GM23338 (cell line): ENCODE measurements at regions not wholly inside any gene's neighbourhood (a gene's known extent, or its start where the extent isn't known, plus 50 kb on each side); places are given as distances from the start of the nearest gene placed in this dataset.

ENCODE experiments used
- ATAC-seq: fragments of 200-7000 bp; cut with Tn5 transposase; 3 replicates; pipeline ENCODE4 v1.9.1; 2020
- DNase-seq: peaks from one replicate; pipeline ENCODE4 v3.0.0-alpha.2; 2015; ENCODE audit warnings: low spot score
- H2AFZ ChIP-seq: fragments of 200-600 bp; sonication (generic); 2 replicates; pipeline ENCODE4 v1.8.0; 2016; ENCODE audit warnings: antibody characterized with exemption, mild to moderate bottlenecking, moderate library complexity
- H3F3A ChIP-seq: fragments of 200-600 bp; sonication (generic); replicated peaks from 2 replicates; pipeline ENCODE4 v1.8.0; 2017; ENCODE audit warnings: antibody characterized with exemption, mixed run types, low read depth
- H3K27ac ChIP-seq: fragments of 200-600 bp; sonication (generic); 2 replicates; pipeline ENCODE4 v1.6.1; 2016; ENCODE audit warnings: low read depth
- H3K27me3 ChIP-seq: fragments of 200-600 bp; sonication (generic); 2 replicates; pipeline ENCODE4 v1.8.0; 2016; ENCODE audit warnings: mild to moderate bottlenecking, mixed run types, moderate library complexity; ENCODE audit not compliant: insufficient read depth
- H3K36me3 ChIP-seq: fragments of 200-600 bp; sonication (generic); 2 replicates; pipeline ENCODE4 v1.8.0; 2016; ENCODE audit warnings: mild to moderate bottlenecking; ENCODE audit not compliant: insufficient read depth
- H3K4me1 ChIP-seq: fragments of 200-600 bp; sonication (generic); 2 replicates; pipeline ENCODE4 v1.8.0; 2016; ENCODE audit warnings: mild to moderate bottlenecking, moderate library complexity; ENCODE audit not compliant: insufficient read depth
- H3K4me2 ChIP-seq: fragments of 200-600 bp; sonication (generic); 2 replicates; pipeline ENCODE4 v1.7.1; 2017; ENCODE audit warnings: mixed run types
- H3K4me3 ChIP-seq: fragments of 200-600 bp; sonication (generic); 2 replicates; pipeline ENCODE4 v1.6.1; 2016; ENCODE audit warnings: mixed run types
- H3K79me2 ChIP-seq: fragments of 200-600 bp; sonication (generic); replicated peaks from 2 replicates; pipeline ENCODE4 v1.8.0; 2017; ENCODE audit warnings: mild to moderate bottlenecking; ENCODE audit not compliant: insufficient read depth
- H3K9me2 ChIP-seq: fragments of 200-600 bp; sonication (generic); 2 replicates; pipeline ENCODE4 v1.8.0; 2017; ENCODE audit not compliant: insufficient read depth
- H4K20me1 ChIP-seq: fragments of 200-600 bp; sonication (generic); replicated peaks from 2 replicates; pipeline ENCODE4 v1.8.0; 2017; ENCODE audit warnings: mild to moderate bottlenecking; ENCODE audit not compliant: insufficient read depth
- H3K27ac Mint-ChIP-seq: 2 replicates; pipeline ENCODE4 v1.8.0; 2020; ENCODE audit warnings: inconsistent platforms, mild to moderate bottlenecking, moderate library complexity, mixed read lengths
- H3K27me3 Mint-ChIP-seq: 3 replicates; pipeline ENCODE4 v1.8.0; 2022; ENCODE audit warnings: low read depth, mild to moderate bottlenecking, moderate library complexity, mixed read lengths, inconsistent platforms; ENCODE audit not compliant: insufficient read depth, poor library complexity
- H3K36me3 Mint-ChIP-seq: 3 replicates; pipeline ENCODE4 v1.8.0; 2021; ENCODE audit warnings: low read depth, mild to moderate bottlenecking, inconsistent platforms, moderate library complexity, mixed read lengths
- H3K4me1 Mint-ChIP-seq: 3 replicates; pipeline ENCODE4 v1.8.0; 2020; ENCODE audit warnings: mild to moderate bottlenecking, inconsistent platforms, mixed read lengths
- H3K4me3 Mint-ChIP-seq: 3 replicates; pipeline ENCODE4 v1.8.0; 2021; ENCODE audit warnings: moderate library complexity, mild to moderate bottlenecking, inconsistent platforms, mixed read lengths
- H3K9me3 Mint-ChIP-seq: 3 replicates; pipeline ENCODE4 v1.8.0; 2020; ENCODE audit warnings: moderate library complexity, mild to moderate bottlenecking, inconsistent platforms, mixed read lengths
- CREB1 ChIP-seq: fragments of 250-450 bp; sonication (Bioruptor Pico); IDR thresholded peaks from 2 replicates; pipeline ENCODE4 v1.5.0; 2020; ENCODE audit warnings: low read depth, mild to moderate bottlenecking, moderate library complexity
- ETS1 ChIP-seq: IDR thresholded peaks from 2 replicates; pipeline ENCODE4 v1.6.1; 2016; ENCODE audit warnings: antibody characterized with exemption
- EZH2 ChIP-seq: fragments of 200-600 bp; sonication (generic); IDR thresholded peaks from one replicate; pipeline ENCODE4 v1.8.0; 2017; ENCODE audit warnings: antibody characterized with exemption, mild to moderate bottlenecking, low read depth; ENCODE audit not compliant: unreplicated experiment
- EZH2phosphoT487 ChIP-seq: fragments of 200-600 bp; sonication (generic); IDR thresholded peaks from one replicate; pipeline ENCODE4 v1.8.1; 2018; ENCODE audit warnings: antibody characterized with exemption; ENCODE audit not compliant: unreplicated experiment
- NANOG ChIP-seq: IDR thresholded peaks from 2 replicates; pipeline ENCODE4 v1.6.1; 2016; ENCODE audit warnings: antibody characterized with exemption, borderline replicate concordance
- POLR2AphosphoS5 ChIP-seq: IDR thresholded peaks from 2 replicates; pipeline ENCODE4 v1.6.1; 2016; ENCODE audit warnings: antibody characterized with exemption, low read depth
- ZNF114 ChIP-seq: fragments of 250-450 bp; sonication (Bioruptor Pico); IDR thresholded peaks from 2 replicates; pipeline ENCODE4 v1.5.0; 2020; ENCODE audit warnings: mild to moderate bottlenecking, moderate library complexity
- TF ChIP-seq, protein P1 (sequence below): fragments of 250-450 bp; sonication (Bioruptor Pico); IDR thresholded peaks from 2 replicates; pipeline ENCODE4 v1.5.0; 2020; ENCODE audit warnings: mild to moderate bottlenecking, moderate library complexity
- TF ChIP-seq, protein P2 (sequence below), 2 experiments: fragments of 200-600 bp in 1 of 2; sonication (generic) in 1 of 2; conservative IDR thresholded peaks; 2 replicates each; pipeline versions ENCODE4 v1.5.1 to v1.6.1; 2016 to 2017; ENCODE audit warnings: antibody characterized with exemption in 2 of 2, low read depth in 2 of 2, mild to moderate bottlenecking in 2 of 2, moderate library complexity in 1 of 2
- TF ChIP-seq, protein P3 (sequence below): IDR thresholded peaks from one replicate; pipeline ENCODE4 v1.6.1; 2018; ENCODE audit warnings: antibody characterized with exemption; ENCODE audit not compliant: unreplicated experiment

- no peak for ATAC-seq
- H3K27ac ChIP-seq = no peak overlapping the region
Measured at GRCh38 chr7:127478461-127478860, 86.0 kb upstream of the ZNF800 start.

More at GRCh38 chr7:127478461-127478860, 86.0 kb upstream of the ZNF800 start:
- Histone ChIP-seq H3K9me2 (no peaks in the 10 kb centered on the region), H3K4me3 (no peak overlapping the region), H2AFZ (no peak overlapping the region), H3K4me2 (no peak overlapping the region), H3K36me3 (no peaks in the 10 kb centered on the region), H3F3A (no peaks in the 10 kb centered on the region), H3K4me1 (peaks cover 8% of the 10 kb centered on the region), H3K79me2 (no peaks in the 10 kb centered on the region), H4K20me1 (no peaks in the 10 kb centered on the region), H3K27me3 (peaks cover 4% of the 10 kb centered on the region; the same call in 1 of the 2 replicates)
- Mint-ChIP-seq H3K27ac (no peak overlapping the region), H3K36me3 (no peaks in the 10 kb centered on the region), H3K27me3 (peaks cover 4% of the 10 kb centered on the region), H3K4me3 (no peak overlapping the region), H3K4me1 (peaks cover 19% of the 10 kb centered on the region; the same call in 2 of the 3 replicates), H3K9me3 (no peaks in the 10 kb centered on the region)
- DNase-seq = no peak
- no peak for TF ChIP-seq NANOG
- no peak for TF ChIP-seq EZH2
- no peak for TF ChIP-seq POLR2AphosphoS5
- TF ChIP-seq ZNF114 (CRISPR knock-in tag) = no peak
- TF ChIP-seq, protein P1, sequence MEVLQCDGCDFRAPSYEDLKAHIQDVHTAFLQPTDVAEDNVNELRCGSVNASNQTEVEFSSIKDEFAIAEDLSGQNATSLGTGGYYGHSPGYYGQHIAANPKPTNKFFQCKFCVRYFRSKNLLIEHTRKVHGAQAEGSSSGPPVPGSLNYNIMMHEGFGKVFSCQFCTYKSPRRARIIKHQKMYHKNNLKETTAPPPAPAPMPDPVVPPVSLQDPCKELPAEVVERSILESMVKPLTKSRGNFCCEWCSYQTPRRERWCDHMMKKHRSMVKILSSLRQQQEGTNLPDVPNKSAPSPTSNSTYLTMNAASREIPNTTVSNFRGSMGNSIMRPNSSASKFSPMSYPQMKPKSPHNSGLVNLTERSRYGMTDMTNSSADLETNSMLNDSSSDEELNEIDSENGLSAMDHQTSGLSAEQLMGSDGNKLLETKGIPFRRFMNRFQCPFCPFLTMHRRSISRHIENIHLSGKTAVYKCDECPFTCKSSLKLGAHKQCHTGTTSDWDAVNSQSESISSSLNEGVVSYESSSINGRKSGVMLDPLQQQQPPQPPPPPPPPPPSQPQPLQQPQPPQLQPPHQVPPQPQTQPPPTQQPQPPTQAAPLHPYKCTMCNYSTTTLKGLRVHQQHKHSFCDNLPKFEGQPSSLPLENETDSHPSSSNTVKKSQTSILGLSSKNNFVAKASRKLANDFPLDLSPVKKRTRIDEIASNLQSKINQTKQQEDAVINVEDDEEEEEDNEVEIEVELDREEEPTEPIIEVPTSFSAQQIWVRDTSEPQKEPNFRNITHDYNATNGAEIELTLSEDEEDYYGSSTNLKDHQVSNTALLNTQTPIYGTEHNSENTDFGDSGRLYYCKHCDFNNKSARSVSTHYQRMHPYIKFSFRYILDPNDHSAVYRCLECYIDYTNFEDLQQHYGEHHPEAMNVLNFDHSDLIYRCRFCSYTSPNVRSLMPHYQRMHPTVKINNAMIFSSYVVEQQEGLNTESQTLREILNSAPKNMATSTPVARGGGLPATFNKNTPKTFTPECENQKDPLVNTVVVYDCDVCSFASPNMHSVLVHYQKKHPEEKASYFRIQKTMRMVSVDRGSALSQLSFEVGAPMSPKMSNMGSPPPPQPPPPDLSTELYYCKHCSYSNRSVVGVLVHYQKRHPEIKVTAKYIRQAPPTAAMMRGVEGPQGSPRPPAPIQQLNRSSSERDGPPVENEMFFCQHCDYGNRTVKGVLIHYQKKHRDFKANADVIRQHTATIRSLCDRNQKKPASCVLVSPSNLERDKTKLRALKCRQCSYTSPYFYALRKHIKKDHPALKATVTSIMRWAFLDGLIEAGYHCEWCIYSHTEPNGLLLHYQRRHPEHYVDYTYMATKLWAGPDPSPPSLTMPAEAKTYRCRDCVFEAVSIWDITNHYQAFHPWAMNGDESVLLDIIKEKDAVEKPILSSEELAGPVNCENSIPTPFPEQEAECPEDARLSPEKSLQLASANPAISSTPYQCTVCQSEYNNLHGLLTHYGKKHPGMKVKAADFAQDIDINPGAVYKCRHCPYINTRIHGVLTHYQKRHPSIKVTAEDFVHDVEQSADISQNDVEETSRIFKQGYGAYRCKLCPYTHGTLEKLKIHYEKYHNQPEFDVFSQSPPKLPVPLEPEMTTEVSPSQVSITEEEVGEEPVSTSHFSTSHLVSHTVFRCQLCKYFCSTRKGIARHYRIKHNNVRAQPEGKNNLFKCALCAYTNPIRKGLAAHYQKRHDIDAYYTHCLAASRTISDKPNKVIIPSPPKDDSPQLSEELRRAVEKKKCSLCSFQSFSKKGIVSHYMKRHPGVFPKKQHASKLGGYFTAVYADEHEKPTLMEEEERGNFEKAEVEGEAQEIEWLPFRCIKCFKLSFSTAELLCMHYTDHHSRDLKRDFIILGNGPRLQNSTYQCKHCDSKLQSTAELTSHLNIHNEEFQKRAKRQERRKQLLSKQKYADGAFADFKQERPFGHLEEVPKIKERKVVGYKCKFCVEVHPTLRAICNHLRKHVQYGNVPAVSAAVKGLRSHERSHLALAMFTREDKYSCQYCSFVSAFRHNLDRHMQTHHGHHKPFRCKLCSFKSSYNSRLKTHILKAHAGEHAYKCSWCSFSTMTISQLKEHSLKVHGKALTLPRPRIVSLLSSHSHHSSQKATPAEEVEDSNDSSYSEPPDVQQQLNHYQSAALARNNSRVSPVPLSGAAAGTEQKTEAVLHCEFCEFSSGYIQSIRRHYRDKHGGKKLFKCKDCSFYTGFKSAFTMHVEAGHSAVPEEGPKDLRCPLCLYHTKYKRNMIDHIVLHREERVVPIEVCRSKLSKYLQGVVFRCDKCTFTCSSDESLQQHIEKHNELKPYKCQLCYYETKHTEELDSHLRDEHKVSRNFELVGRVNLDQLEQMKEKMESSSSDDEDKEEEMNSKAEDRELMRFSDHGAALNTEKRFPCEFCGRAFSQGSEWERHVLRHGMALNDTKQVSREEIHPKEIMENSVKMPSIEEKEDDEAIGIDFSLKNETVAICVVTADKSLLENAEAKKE = no peak
- no peak for TF ChIP-seq CREB1 (CRISPR knock-in tag)
- TF ChIP-seq ETS1 = no peak
- TF ChIP-seq EZH2phosphoT487 = no peak
- TF ChIP-seq, protein P2, sequence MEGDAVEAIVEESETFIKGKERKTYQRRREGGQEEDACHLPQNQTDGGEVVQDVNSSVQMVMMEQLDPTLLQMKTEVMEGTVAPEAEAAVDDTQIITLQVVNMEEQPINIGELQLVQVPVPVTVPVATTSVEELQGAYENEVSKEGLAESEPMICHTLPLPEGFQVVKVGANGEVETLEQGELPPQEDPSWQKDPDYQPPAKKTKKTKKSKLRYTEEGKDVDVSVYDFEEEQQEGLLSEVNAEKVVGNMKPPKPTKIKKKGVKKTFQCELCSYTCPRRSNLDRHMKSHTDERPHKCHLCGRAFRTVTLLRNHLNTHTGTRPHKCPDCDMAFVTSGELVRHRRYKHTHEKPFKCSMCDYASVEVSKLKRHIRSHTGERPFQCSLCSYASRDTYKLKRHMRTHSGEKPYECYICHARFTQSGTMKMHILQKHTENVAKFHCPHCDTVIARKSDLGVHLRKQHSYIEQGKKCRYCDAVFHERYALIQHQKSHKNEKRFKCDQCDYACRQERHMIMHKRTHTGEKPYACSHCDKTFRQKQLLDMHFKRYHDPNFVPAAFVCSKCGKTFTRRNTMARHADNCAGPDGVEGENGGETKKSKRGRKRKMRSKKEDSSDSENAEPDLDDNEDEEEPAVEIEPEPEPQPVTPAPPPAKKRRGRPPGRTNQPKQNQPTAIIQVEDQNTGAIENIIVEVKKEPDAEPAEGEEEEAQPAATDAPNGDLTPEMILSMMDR (conservative IDR thresholded peaks at IDR 0.05; ENCODE audit: low read depth in 2 of 2) = no peak
- TF ChIP-seq, protein P3, sequence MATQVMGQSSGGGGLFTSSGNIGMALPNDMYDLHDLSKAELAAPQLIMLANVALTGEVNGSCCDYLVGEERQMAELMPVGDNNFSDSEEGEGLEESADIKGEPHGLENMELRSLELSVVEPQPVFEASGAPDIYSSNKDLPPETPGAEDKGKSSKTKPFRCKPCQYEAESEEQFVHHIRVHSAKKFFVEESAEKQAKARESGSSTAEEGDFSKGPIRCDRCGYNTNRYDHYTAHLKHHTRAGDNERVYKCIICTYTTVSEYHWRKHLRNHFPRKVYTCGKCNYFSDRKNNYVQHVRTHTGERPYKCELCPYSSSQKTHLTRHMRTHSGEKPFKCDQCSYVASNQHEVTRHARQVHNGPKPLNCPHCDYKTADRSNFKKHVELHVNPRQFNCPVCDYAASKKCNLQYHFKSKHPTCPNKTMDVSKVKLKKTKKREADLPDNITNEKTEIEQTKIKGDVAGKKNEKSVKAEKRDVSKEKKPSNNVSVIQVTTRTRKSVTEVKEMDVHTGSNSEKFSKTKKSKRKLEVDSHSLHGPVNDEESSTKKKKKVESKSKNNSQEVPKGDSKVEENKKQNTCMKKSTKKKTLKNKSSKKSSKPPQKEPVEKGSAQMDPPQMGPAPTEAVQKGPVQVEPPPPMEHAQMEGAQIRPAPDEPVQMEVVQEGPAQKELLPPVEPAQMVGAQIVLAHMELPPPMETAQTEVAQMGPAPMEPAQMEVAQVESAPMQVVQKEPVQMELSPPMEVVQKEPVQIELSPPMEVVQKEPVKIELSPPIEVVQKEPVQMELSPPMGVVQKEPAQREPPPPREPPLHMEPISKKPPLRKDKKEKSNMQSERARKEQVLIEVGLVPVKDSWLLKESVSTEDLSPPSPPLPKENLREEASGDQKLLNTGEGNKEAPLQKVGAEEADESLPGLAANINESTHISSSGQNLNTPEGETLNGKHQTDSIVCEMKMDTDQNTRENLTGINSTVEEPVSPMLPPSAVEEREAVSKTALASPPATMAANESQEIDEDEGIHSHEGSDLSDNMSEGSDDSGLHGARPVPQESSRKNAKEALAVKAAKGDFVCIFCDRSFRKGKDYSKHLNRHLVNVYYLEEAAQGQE = no peak
